K562 (cell line): ENCODE measurements at regions not wholly inside any gene's neighbourhood (a gene's known extent, or its start where the extent isn't known, plus 50 kb on each side); places are given as distances from the start of the nearest gene placed in this dataset.

Experiments used
- MCM3 ChIP-seq: fragments of 450-650 bp; IDR thresholded peaks from 2 replicates; pipeline ENCODE4 v1.6.1; 2016
- SMC3 ChIP-seq: conservative IDR thresholded peaks from 2 replicates; pipeline ENCODE4 v1.6.1; 2011; ENCODE audit warnings: low read depth, low read length, improper control_type of control experiment; ENCODE audit not compliant: insufficient read depth
- TOE1 ChIP-seq, 2 experiments: fragments of 450-650 bp in 1 of 2; sonication (generic) in 1 of 2; formaldehyde crosslinking in 1 of 2; IDR thresholded peaks; 2 replicates each; pipeline versions ENCODE4 v1.7.1 to v1.8.0; 2016 to 2022; ENCODE audit warnings: borderline replicate concordance in 2 of 2, mild to moderate bottlenecking in 2 of 2, antibody characterized with exemption in 1 of 2, inconsistent platforms in 1 of 2, low read depth in 1 of 2, missing genetic modification reagents in 1 of 2, moderate library complexity in 1 of 2
- USF2 ChIP-seq: sonication (generic); formaldehyde crosslinking; IDR thresholded peaks from 2 replicates; pipeline ENCODE4 v1.5.0; 2020; ENCODE audit warnings: missing genetic modification reagents
- ZBTB40 ChIP-seq, 2 experiments: fragments of 450-650 bp in 1 of 2; sonication (generic) in 1 of 2; formaldehyde crosslinking in 1 of 2; IDR thresholded peaks; 2 replicates each; pipeline versions ENCODE4 v1.7.1 to v1.9.0; 2016 to 2022; ENCODE audit warnings: inconsistent platforms in 1 of 2, mild to moderate bottlenecking in 1 of 2, missing genetic modification reagents in 1 of 2
- ZBTB7A ChIP-seq: IDR thresholded peaks from 2 replicates; pipeline ENCODE4 v1.6.1; 2011; ENCODE audit warnings: low read depth, mild to moderate bottlenecking, low read length, moderate library complexity, borderline replicate concordance; ENCODE audit not compliant: control insufficient read depth
- ZNF668 ChIP-seq: fragments of 250-450 bp; sonication (Bioruptor Pico); IDR thresholded peaks from 2 replicates; pipeline ENCODE4 v1.8.0; 2022; ENCODE audit warnings: mild to moderate bottlenecking, inconsistent platforms
- ZNF699 ChIP-seq: fragments of 250-450 bp; sonication (Bioruptor Pico); IDR thresholded peaks from 2 replicates; pipeline ENCODE4 v1.8.0; 2021; ENCODE audit warnings: mild to moderate bottlenecking, moderate library complexity; ENCODE audit not compliant: insufficient replicate concordance

GRCh38 chr18:66749030-66749429, 145.1 kb upstream of the CDH19 start (continued):
- TF ChIP-seq ZBTB40 (IDR thresholded peaks at IDR 0.05), result no peak
- TF ChIP-seq ZBTB40 (CRISPR knock-in tag; IDR thresholded peaks at IDR 0.05), result no peak
- TF ChIP-seq TOE1 (IDR thresholded peaks at IDR 0.05; ENCODE audit: borderline replicate concordance), result no peak
- no peak for TF ChIP-seq TOE1 (CRISPR knock-in tag; IDR thresholded peaks at IDR 0.05; ENCODE audit: borderline replicate concordance, low read depth)
- TF ChIP-seq SMC3, result no peak
- TF ChIP-seq ZBTB7A, result no peak
- TF ChIP-seq ZNF668 (CRISPR knock-in tag), result no peak
- no peak for TF ChIP-seq MCM3
- no peak for TF ChIP-seq ZNF699 (CRISPR knock-in tag)
- TF ChIP-seq USF2, result no peak
